Brain microvascular endothelial cell (primary cell): ENCODE measurements at regions not wholly inside any gene's neighbourhood (a gene's known extent, or its start where the extent isn't known, plus 50 kb on each side); places are given as distances from the start of the nearest gene placed in this dataset.

Experiments
- DNase-seq: peaks from one replicate; pipeline ENCODE4 v3.0.0-alpha.2; 2020
- H3K27ac ChIP-seq: fragments of 250-450 bp; sonication (Bioruptor Pico); 2 replicates; pipeline ENCODE4 v1.5.1; 2020; ENCODE audit warnings: mild to moderate bottlenecking, moderate library complexity
- H3K27me3 ChIP-seq: fragments of 250-450 bp; sonication (Bioruptor Pico); replicated peaks from 2 replicates; pipeline ENCODE4 v1.5.1; 2020; ENCODE audit warnings: mild to moderate bottlenecking
- H3K36me3 ChIP-seq: fragments of 250-450 bp; sonication (Bioruptor Pico); replicated peaks from 2 replicates; pipeline ENCODE4 v1.5.1; 2020; ENCODE audit warnings: mild to moderate bottlenecking
- H3K4me3 ChIP-seq: 2 replicates; pipeline ENCODE4 v1.5.1; 2011; ENCODE audit warnings: low read depth, mild to moderate bottlenecking, control low read depth, low read length, moderate library complexity
- CTCF ChIP-seq: IDR thresholded peaks from 2 replicates; pipeline ENCODE4 v1.5.1; 2011; ENCODE audit warnings: low read depth, mild to moderate bottlenecking, moderate library complexity, low read length, control low read depth, inconsistent platforms; ENCODE audit errors: missing control alignments
- in situ Hi-C: cut with HindIII; loops from 2 replicates; pipeline ENCODE4 v1.10.0; 2017; ENCODE audit warnings: low sequenced_read_pairs, low pct_ligation_motif_present

DNA sequence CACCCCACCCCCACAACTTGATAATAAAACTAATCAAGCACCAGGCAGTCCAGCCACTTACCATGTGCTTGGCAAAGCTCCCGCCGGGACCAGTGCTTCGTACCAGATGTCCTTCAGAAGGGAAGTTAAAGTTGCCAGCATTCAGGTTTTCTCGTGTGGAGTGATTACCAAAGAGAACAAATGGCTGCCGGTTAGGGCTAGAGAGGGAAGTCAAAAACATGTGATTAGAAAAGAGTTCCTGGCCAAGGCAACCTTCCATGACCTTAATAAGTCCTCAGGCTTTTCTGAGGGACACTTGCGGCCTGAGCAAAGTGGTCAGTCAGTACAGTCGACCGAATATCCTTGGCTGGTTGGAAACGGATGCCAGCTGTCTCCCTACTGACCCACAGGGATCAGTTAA, 67.0 kb downstream of the DNAAF9 start:
- in situ Hi-C loops: no loop called here
- TF ChIP-seq CTCF: no peak
- no peaks in the 10 kb centered on the region for H3K27me3 ChIP-seq
- H3K4me3 ChIP-seq: no peak overlapping the region
- no peak overlapping the region for H3K27ac ChIP-seq
- no peak for DNase-seq
- H3K36me3 ChIP-seq: peaks cover 13% of the 10 kb centered on the region

- peaks cover 9% of the 10 kb centered on the region for H3K36me3 ChIP-seq
- in situ Hi-C loops: no loop called here
- DNase-seq: no peak
- H3K27ac ChIP-seq: no peak overlapping the region
- H3K27me3 ChIP-seq: no peaks in the 10 kb centered on the region
- H3K4me3 ChIP-seq: no peak overlapping the region
- TF ChIP-seq CTCF: no peak
Observed at GRCh38 chr20:3339571-3339970, 67.9 kb downstream of the DNAAF9 start.

DNA sequence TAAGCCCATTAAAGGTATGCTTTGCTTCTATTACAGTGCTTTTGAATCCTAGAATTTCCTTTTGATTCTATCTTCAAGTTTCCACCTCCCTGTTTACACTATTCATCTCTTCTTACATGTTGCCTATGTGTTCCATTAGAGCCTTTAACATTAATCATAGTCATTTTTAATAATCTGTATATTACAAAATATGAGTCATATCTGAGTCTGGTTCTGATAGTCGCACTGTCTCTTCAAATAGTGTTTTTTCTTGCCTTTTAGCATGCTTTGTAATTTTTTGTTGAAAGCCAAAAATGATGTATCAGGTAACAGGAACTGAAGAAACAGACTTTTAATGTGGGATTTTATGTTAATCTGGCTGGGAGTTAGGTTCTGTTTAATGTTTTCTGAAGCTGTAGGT, 68.4 kb downstream of the DNAAF9 start:
- in situ Hi-C loops: no loop called here
- no peak for DNase-seq
- H3K4me3 ChIP-seq: no peak overlapping the region
- H3K27ac ChIP-seq: no peak overlapping the region
- H3K27me3 ChIP-seq: no peaks in the 10 kb centered on the region
- H3K36me3 ChIP-seq: peaks cover 14% of the 10 kb centered on the region
- no peak for TF ChIP-seq CTCF

- no peak for DNase-seq
- TF ChIP-seq CTCF: no peak
- in situ Hi-C loops: no loop called here
- no peak overlapping the region for H3K4me3 ChIP-seq
- H3K36me3 ChIP-seq: peaks cover 21% of the 10 kb centered on the region
- H3K27ac ChIP-seq: no peak overlapping the region
- no peaks in the 10 kb centered on the region for H3K27me3 ChIP-seq
Observed at GRCh38 chr20:3334156-3334943, 73.1 kb downstream of the DNAAF9 start.

GRCh38 chr20:3330046-3330741, 77.3 kb downstream of the DNAAF9 start:
- Histone ChIP-seq H3K27ac (no peak overlapping the region), H3K4me3 (no peak overlapping the region), H3K36me3 (peaks cover 23% of the 10 kb centered on the region), H3K27me3 (no peaks in the 10 kb centered on the region)
- in situ Hi-C loops: no loop called here
- no peak for DNase-seq
- no peak for TF ChIP-seq CTCF
